ENCODE measurements at regions not wholly inside any gene's neighbourhood (a gene's known extent, or its start where the extent isn't known, plus 50 kb on each side); places are given as distances from the start of the nearest gene placed in this dataset.

GRCh38 chr10:85228726-85229125 lies 900.3 kb downstream of the CCSER2 start:
- TF ChIP-seq ZNF280D (tag by site-specific recombination; IDR thresholded peaks at IDR 0.05) (no peak), CTCF (tag by site-specific recombination; IDR thresholded peaks at IDR 0.05) (no peak), ZNF629 (tag by site-specific recombination; IDR thresholded peaks at IDR 0.05) (no peak), ZNF302 (tag by site-specific recombination; IDR thresholded peaks at IDR 0.05; ENCODE audit: low read depth) (no peak)
